ENCODE measurements at regions not wholly inside any gene's neighbourhood (a gene's known extent, or its start where the extent isn't known, plus 50 kb on each side); places are given as distances from the start of the nearest gene placed in this dataset.

- Histone ChIP-seq H3K4me1 (no peaks in the 10 kb centered on the region), H3K9me3 (no peaks in the 10 kb centered on the region), H3K36me3 (no peaks in the 10 kb centered on the region), H3K27me3 (peaks cover 0 to 10% of the 10 kb centered on the region in 2 donors), H3K27ac (no peak overlapping the region), H3K4me3 (no peak overlapping the region)
- TF ChIP-seq, protein P1, sequence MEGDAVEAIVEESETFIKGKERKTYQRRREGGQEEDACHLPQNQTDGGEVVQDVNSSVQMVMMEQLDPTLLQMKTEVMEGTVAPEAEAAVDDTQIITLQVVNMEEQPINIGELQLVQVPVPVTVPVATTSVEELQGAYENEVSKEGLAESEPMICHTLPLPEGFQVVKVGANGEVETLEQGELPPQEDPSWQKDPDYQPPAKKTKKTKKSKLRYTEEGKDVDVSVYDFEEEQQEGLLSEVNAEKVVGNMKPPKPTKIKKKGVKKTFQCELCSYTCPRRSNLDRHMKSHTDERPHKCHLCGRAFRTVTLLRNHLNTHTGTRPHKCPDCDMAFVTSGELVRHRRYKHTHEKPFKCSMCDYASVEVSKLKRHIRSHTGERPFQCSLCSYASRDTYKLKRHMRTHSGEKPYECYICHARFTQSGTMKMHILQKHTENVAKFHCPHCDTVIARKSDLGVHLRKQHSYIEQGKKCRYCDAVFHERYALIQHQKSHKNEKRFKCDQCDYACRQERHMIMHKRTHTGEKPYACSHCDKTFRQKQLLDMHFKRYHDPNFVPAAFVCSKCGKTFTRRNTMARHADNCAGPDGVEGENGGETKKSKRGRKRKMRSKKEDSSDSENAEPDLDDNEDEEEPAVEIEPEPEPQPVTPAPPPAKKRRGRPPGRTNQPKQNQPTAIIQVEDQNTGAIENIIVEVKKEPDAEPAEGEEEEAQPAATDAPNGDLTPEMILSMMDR (IDR thresholded peaks at IDR 0.05): no peak
- DNase-seq: no peak
- intact Hi-C loops (cut with DNase I; ENCODE audit: low total_unique reads): no loop called here
Measured at GRCh38 chr1:200233393-200233792, 176.4 kb downstream of the ZNF281 start.

DNA sequence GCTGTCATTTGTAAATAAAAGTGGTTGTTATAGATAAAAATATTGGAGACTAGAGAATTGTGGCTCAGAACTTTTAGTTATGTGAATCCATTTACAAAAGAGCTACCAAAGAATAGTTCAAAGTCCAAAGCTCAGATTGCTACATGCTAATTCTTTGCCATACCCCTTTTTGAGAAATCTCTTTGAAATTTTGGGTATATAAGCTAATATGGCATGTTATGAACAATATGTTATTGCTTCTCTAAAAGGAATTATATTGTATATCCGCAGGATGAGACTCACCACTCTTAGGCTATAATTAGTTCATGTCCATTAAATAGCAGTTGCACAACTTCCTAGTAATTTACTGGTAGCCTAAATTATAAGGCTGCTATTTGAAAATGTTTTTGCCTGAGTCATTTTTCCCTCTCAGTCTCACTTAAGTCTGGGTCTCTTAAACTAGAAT, 178.0 kb downstream of the ZNF281 start:
- intact Hi-C loops (cut with DNase I; ENCODE audit: low total_unique reads): no loop called here
- Histone ChIP-seq H3K27ac (no peak overlapping the region), H3K4me1 (no peaks in the 10 kb centered on the region), H3K27me3 (peaks cover 0 to 3% of the 10 kb centered on the region in 2 donors), H3K9me3 (no peaks in the 10 kb centered on the region), H3K36me3 (no peaks in the 10 kb centered on the region), H3K4me3 (no peak overlapping the region)
- TF ChIP-seq, protein P1 (IDR thresholded peaks at IDR 0.05): no peak
- no peak for DNase-seq

- Histone ChIP-seq H3K4me3 (no peak overlapping the region), H3K36me3 (no peaks in the 10 kb centered on the region), H3K4me1 (no peaks in the 10 kb centered on the region), H3K27ac (no peak overlapping the region), H3K9me3 (no peaks in the 10 kb centered on the region), H3K27me3 (peaks cover 0 to 3% of the 10 kb centered on the region in 2 donors)
- intact Hi-C loops (cut with DNase I; ENCODE audit: low total_unique reads): no loop called here
- no peak for DNase-seq
- TF ChIP-seq, protein P1 (IDR thresholded peaks at IDR 0.05): no peak
Measured at GRCh38 chr1:200230671-200231070, 179.2 kb downstream of the ZNF281 start.

- Histone ChIP-seq H3K27ac (no peak overlapping the region), H3K4me1 (no peaks in the 10 kb centered on the region), H3K9me3 (no peaks in the 10 kb centered on the region), H3K36me3 (no peaks in the 10 kb centered on the region), H3K4me3 (no peak overlapping the region), H3K27me3 (peaks cover 0 to 3% of the 10 kb centered on the region in 2 donors)
- no peak for DNase-seq
- intact Hi-C loops (cut with DNase I; ENCODE audit: low total_unique reads): no loop called here
- TF ChIP-seq, protein P1 (IDR thresholded peaks at IDR 0.05): no peak
Measured at GRCh38 chr1:200228486-200228885, 181.3 kb downstream of the ZNF281 start.

GRCh38 chr1:200228081-200228480, 181.8 kb downstream of the ZNF281 start:
- Histone ChIP-seq H3K36me3 (no peaks in the 10 kb centered on the region), H3K9me3 (no peaks in the 10 kb centered on the region), H3K4me1 (no peaks in the 10 kb centered on the region), H3K27ac (no peak overlapping the region), H3K4me3 (no peak overlapping the region), H3K27me3 (peaks cover 0 to 3% of the 10 kb centered on the region in 2 donors)
- no peak for DNase-seq
- intact Hi-C loops (cut with DNase I; ENCODE audit: low total_unique reads): no loop called here
- TF ChIP-seq, protein P1 (IDR thresholded peaks at IDR 0.05): no peak
